Right atrium auricular region (tissue), 2 donors: ENCODE measurements at regions not wholly inside any gene's neighbourhood (a gene's known extent, or its start where the extent isn't known, plus 50 kb on each side); places are given as distances from the start of the nearest gene placed in this dataset.

Experiments
- DNase-seq: peaks from one replicate; pipeline ENCODE4 v3.0.0-alpha.2; 2019; ENCODE audit warnings: low spot score
- H3K27ac ChIP-seq, 2 donors: fragments of 200-600 bp; sonication (generic); 1 replicate in 1 of 2; 2 replicates in 1 of 2; pipeline ENCODE4 v1.5.1; 2016 to 2019
- H3K27me3 ChIP-seq, 2 donors: fragments of 200-600 bp; sonication (generic); one replicate each; pipeline versions ENCODE4 v1.5.1 to v1.6.0; 2017 to 2019
- H3K36me3 ChIP-seq: fragments of 200-600 bp; sonication (generic); one replicate; pipeline ENCODE4 v1.5.1; 2016
- H3K4me1 ChIP-seq, 2 donors: fragments of 200-600 bp; sonication (generic); one replicate each; pipeline versions ENCODE4 v1.5.1 to v1.6.0; 2017 to 2019
- H3K4me3 ChIP-seq, 2 donors: fragments of 200-600 bp; sonication (generic); 1 replicate in 1 of 2; 2 replicates in 1 of 2; pipeline ENCODE4 v1.5.1; 2017 to 2019; ENCODE audit warnings: mild to moderate bottlenecking in 1 of 2, moderate library complexity in 1 of 2
- H3K9me3 ChIP-seq, 2 donors: fragments of 200-600 bp; sonication (generic); one replicate each; pipeline ENCODE4 v1.5.1; 2019
- TF ChIP-seq, protein P1 (sequence below), 2 donors: fragments of 200-600 bp; sonication (generic); IDR thresholded peaks; one replicate each; pipeline ENCODE4 v1.5.1; 2019; ENCODE audit warnings: antibody characterized with exemption in 2 of 2

DNA sequence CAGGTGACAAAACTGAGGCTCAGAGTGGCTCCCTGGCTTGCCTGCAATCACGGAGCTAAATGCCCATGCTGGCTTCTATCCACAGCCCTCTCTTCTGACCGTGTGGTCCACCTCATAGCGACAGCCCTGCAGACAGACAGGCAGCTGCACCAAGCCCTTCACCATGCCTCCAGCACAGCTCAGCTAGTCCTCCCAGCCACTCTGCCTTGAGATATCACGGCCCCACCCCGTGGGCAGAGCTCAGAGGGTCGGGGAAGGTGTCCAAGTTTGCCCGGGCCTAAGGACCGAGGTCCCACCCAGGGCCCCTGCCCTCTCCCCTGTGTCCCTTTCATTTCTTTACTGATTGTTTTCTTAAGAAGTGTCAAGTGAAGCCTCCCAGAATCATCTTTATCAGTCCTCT lies 128.2 kb upstream of the GLI2 start:
- TF ChIP-seq, protein P1, sequence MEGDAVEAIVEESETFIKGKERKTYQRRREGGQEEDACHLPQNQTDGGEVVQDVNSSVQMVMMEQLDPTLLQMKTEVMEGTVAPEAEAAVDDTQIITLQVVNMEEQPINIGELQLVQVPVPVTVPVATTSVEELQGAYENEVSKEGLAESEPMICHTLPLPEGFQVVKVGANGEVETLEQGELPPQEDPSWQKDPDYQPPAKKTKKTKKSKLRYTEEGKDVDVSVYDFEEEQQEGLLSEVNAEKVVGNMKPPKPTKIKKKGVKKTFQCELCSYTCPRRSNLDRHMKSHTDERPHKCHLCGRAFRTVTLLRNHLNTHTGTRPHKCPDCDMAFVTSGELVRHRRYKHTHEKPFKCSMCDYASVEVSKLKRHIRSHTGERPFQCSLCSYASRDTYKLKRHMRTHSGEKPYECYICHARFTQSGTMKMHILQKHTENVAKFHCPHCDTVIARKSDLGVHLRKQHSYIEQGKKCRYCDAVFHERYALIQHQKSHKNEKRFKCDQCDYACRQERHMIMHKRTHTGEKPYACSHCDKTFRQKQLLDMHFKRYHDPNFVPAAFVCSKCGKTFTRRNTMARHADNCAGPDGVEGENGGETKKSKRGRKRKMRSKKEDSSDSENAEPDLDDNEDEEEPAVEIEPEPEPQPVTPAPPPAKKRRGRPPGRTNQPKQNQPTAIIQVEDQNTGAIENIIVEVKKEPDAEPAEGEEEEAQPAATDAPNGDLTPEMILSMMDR (IDR thresholded peaks at IDR 0.05) = no peak

DNA sequence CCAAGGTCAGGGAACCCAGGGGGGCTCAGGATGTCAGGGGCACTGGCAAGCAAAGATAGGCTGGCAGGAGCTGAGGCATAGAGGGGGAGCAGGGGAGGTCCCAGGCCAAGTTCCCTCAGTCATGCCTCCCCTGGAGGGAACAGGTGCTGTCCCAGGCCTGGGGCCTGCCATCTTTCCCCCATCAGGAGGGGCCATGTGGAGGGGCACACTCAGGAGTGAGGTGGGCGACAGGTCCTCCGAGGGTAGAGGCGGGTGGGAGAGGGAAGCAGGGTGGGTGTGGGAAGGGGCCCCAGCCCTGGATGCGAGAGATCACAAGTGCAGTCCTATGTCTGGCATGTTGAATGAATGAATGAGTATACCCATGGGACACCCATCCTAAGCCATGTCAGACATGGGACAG lies 127.7 kb upstream of the GLI2 start:
- Histone ChIP-seq H3K27ac (no peak overlapping the region), H3K4me3 (no peak overlapping the region), H3K36me3 (no peaks in the 10 kb centered on the region), H3K4me1 (peaks cover 0 to 13% of the 10 kb centered on the region in 2 donors), H3K27me3 (no peaks in the 10 kb centered on the region), H3K9me3 (no peaks in the 10 kb centered on the region)
- TF ChIP-seq, protein P1 (IDR thresholded peaks at IDR 0.05) = no peak
- no peak for DNase-seq

More for the DNA sequence above, 128.2 kb upstream of the GLI2 start:
- Histone ChIP-seq H3K4me3 (no peak overlapping the region), H3K9me3 (no peaks in the 10 kb centered on the region), H3K27me3 (no peaks in the 10 kb centered on the region), H3K27ac (no peak overlapping the region), H3K36me3 (no peaks in the 10 kb centered on the region), H3K4me1 (peaks cover 0 to 13% of the 10 kb centered on the region in 2 donors)
- no peak for DNase-seq

DNA sequence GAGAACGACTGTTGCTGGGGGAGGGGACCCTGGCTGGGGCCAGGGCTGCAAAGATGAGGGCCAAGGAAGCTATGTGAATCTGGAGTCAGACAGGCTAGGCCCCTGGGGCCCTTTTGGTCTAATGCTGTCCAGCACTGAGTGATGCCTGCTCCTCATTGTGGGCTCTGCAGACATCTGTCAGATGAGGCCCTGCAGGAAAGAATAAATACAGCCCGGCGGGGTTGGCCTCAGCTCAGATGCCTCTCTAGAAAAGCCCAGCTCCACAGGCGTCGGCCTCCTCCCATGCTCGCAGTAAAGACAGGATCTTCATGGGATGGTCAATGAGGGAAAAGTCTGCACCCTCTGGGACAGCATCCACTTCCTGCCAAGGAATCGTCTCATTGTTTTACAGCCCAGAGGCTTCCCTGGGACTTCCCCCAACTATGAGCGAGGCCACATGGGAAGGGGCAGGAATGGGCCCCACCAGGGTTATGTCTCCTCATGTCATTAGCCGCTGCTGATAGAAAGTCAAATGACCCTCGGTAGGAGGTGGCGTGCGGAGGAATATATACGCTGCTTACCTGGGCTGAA lies 125.8 kb upstream of the GLI2 start:
- peaks cover 0 to 13% of the 10 kb centered on the region in 2 donors for H3K4me1 ChIP-seq
- TF ChIP-seq, protein P1 (IDR thresholded peaks at IDR 0.05) = no peak
- DNase-seq = no peak
- H3K36me3 ChIP-seq = no peaks in the 10 kb centered on the region
- no peak overlapping the region for H3K27ac ChIP-seq
- H3K4me3 ChIP-seq = no peak overlapping the region
- no peaks in the 10 kb centered on the region for H3K27me3 ChIP-seq
- no peaks in the 10 kb centered on the region for H3K9me3 ChIP-seq

DNA sequence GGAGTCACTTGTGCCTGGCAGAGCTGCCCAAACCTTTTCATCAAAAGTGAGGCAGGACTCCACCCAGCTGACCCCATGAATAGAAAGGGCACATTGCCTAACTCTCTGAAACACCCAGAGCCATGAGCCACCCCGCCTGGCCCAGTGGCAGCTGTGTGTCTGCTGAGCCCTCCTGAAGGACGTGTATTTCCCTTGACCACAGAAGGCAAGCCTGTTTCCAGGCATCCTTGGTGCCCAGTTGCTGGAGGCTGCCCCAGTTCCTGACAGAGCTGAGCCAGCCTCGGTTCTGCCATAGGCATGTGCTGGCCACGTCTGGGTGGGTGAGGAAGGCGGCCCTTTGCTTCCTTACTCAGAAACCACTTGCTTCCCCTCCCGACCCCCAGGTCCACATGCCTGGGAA lies 124.7 kb upstream of the GLI2 start:
- no peak overlapping the region for H3K4me3 ChIP-seq
- TF ChIP-seq, protein P1 (IDR thresholded peaks at IDR 0.05) = no peak
- H3K4me1 ChIP-seq = peaks cover 0 to 13% of the 10 kb centered on the region in 2 donors
- H3K27ac ChIP-seq = no peak overlapping the region
- H3K36me3 ChIP-seq = no peaks in the 10 kb centered on the region
- DNase-seq = no peak
- H3K9me3 ChIP-seq = no peaks in the 10 kb centered on the region
- no peaks in the 10 kb centered on the region for H3K27me3 ChIP-seq

GRCh38 chr2:120611961-120612360 lies 123.7 kb upstream of the GLI2 start:
- H3K4me1 ChIP-seq = peaks cover 0 to 6% of the 10 kb centered on the region in 2 donors
- no peak overlapping the region for H3K27ac ChIP-seq
- H3K4me3 ChIP-seq = no peak overlapping the region
- H3K27me3 ChIP-seq = no peaks in the 10 kb centered on the region
- DNase-seq = no peak
- H3K36me3 ChIP-seq = no peaks in the 10 kb centered on the region
- TF ChIP-seq, protein P1 (IDR thresholded peaks at IDR 0.05) = no peak
- no peaks in the 10 kb centered on the region for H3K9me3 ChIP-seq

GRCh38 chr2:120612471-120612870 lies 123.2 kb upstream of the GLI2 start:
- Histone ChIP-seq H3K36me3 (no peaks in the 10 kb centered on the region), H3K4me3 (no peak overlapping the region), H3K9me3 (no peaks in the 10 kb centered on the region), H3K27me3 (no peaks in the 10 kb centered on the region), H3K27ac (no peak overlapping the region), H3K4me1 (peaks cover 0 to 1% of the 10 kb centered on the region in 2 donors)
- no peak for DNase-seq
- TF ChIP-seq, protein P1 (IDR thresholded peaks at IDR 0.05) = no peak
